ENCODE measurements at regions not wholly inside any gene's neighbourhood (a gene's known extent, or its start where the extent isn't known, plus 50 kb on each side); places are given as distances from the start of the nearest gene placed in this dataset.

- Mint-ChIP-seq H3K36me3 (ENCODE audit: low read depth) (no peaks in the 10 kb centered on the region), H3K4me1 (ENCODE audit: low read depth) (no peaks in the 10 kb centered on the region), H3K27me3 (no peaks in the 10 kb centered on the region), H3K27ac (no peak overlapping the region), H3K4me3 (no peak overlapping the region), H3K9me3 (no peaks in the 10 kb centered on the region)
- intact Hi-C loops (cut with micrococcal nuclease): no loop called here
Observed at GRCh38 chr4:137681081-137681480, 148.8 kb upstream of the PCDH18 start.

- Mint-ChIP-seq H3K9me3 (no peaks in the 10 kb centered on the region), H3K27me3 (no peaks in the 10 kb centered on the region), H3K36me3 (ENCODE audit: low read depth) (no peaks in the 10 kb centered on the region), H3K27ac (no peak overlapping the region), H3K4me1 (ENCODE audit: low read depth) (no peaks in the 10 kb centered on the region), H3K4me3 (no peak overlapping the region)
- intact Hi-C loops (cut with micrococcal nuclease): no loop called here
Observed at GRCh38 chr4:137678796-137679195, 146.5 kb upstream of the PCDH18 start.

GRCh38 chr4:137677863-137678262, 145.6 kb upstream of the PCDH18 start:
- Mint-ChIP-seq H3K27ac (no peak overlapping the region), H3K4me1 (ENCODE audit: low read depth) (no peaks in the 10 kb centered on the region), H3K36me3 (ENCODE audit: low read depth) (no peaks in the 10 kb centered on the region), H3K4me3 (no peak overlapping the region), H3K9me3 (no peaks in the 10 kb centered on the region), H3K27me3 (no peaks in the 10 kb centered on the region)
- intact Hi-C loops (cut with micrococcal nuclease): no loop called here

- H3K4me1 Mint-ChIP-seq (ENCODE audit: low read depth): no peaks in the 10 kb centered on the region
- no peaks in the 10 kb centered on the region for H3K27me3 Mint-ChIP-seq
- no peak overlapping the region for H3K4me3 Mint-ChIP-seq
- no peak overlapping the region for H3K27ac Mint-ChIP-seq
- H3K9me3 Mint-ChIP-seq: no peaks in the 10 kb centered on the region
- H3K36me3 Mint-ChIP-seq (ENCODE audit: low read depth): no peaks in the 10 kb centered on the region
- intact Hi-C loops (cut with micrococcal nuclease): no loop called here
Observed at GRCh38 chr4:137676357-137676998, 144.2 kb upstream of the PCDH18 start.

- intact Hi-C loops (cut with micrococcal nuclease): no loop called here
- H3K36me3 Mint-ChIP-seq (ENCODE audit: low read depth): no peaks in the 10 kb centered on the region
- no peak overlapping the region for H3K4me3 Mint-ChIP-seq
- H3K9me3 Mint-ChIP-seq: no peaks in the 10 kb centered on the region
- H3K27ac Mint-ChIP-seq: no peak overlapping the region
- no peaks in the 10 kb centered on the region for H3K4me1 Mint-ChIP-seq (ENCODE audit: low read depth)
- no peaks in the 10 kb centered on the region for H3K27me3 Mint-ChIP-seq
Observed at GRCh38 chr4:137674066-137674465, 141.8 kb upstream of the PCDH18 start.

- H3K4me3 Mint-ChIP-seq: no peak overlapping the region
- no peak overlapping the region for H3K27ac Mint-ChIP-seq
- H3K27me3 Mint-ChIP-seq: no peaks in the 10 kb centered on the region
- no peaks in the 10 kb centered on the region for H3K9me3 Mint-ChIP-seq
- intact Hi-C loops (cut with micrococcal nuclease): no loop called here
- no peaks in the 10 kb centered on the region for H3K36me3 Mint-ChIP-seq (ENCODE audit: low read depth)
- H3K4me1 Mint-ChIP-seq (ENCODE audit: low read depth): no peaks in the 10 kb centered on the region
Observed at GRCh38 chr4:137668885-137669545, 136.7 kb upstream of the PCDH18 start.

GRCh38 chr4:137664416-137664815, 132.1 kb upstream of the PCDH18 start:
- Mint-ChIP-seq H3K4me1 (ENCODE audit: low read depth) (no peaks in the 10 kb centered on the region), H3K36me3 (ENCODE audit: low read depth) (no peaks in the 10 kb centered on the region), H3K27me3 (no peaks in the 10 kb centered on the region), H3K4me3 (no peak overlapping the region), H3K9me3 (no peaks in the 10 kb centered on the region), H3K27ac (no peak overlapping the region)
- intact Hi-C loops (cut with micrococcal nuclease): no loop called here

GRCh38 chr4:137664046-137664387, 131.7 kb upstream of the PCDH18 start:
- Mint-ChIP-seq H3K9me3 (no peaks in the 10 kb centered on the region), H3K36me3 (ENCODE audit: low read depth) (no peaks in the 10 kb centered on the region), H3K4me1 (ENCODE audit: low read depth) (no peaks in the 10 kb centered on the region), H3K4me3 (no peak overlapping the region), H3K27me3 (no peaks in the 10 kb centered on the region), H3K27ac (no peak overlapping the region)
- intact Hi-C loops (cut with micrococcal nuclease): no loop called here

GRCh38 chr4:137663251-137664045, 131.2 kb upstream of the PCDH18 start:
- H3K36me3 Mint-ChIP-seq (ENCODE audit: low read depth): no peaks in the 10 kb centered on the region

GRCh38 chr4:137661693-137662092, 129.4 kb upstream of the PCDH18 start:
- H3K27ac Mint-ChIP-seq: no peak overlapping the region
- H3K4me1 Mint-ChIP-seq (ENCODE audit: low read depth): no peaks in the 10 kb centered on the region
- H3K4me3 Mint-ChIP-seq: no peak overlapping the region
- no peaks in the 10 kb centered on the region for H3K27me3 Mint-ChIP-seq
- H3K9me3 Mint-ChIP-seq: no peaks in the 10 kb centered on the region
- no peaks in the 10 kb centered on the region for H3K36me3 Mint-ChIP-seq (ENCODE audit: low read depth)
- intact Hi-C loops (cut with micrococcal nuclease): no loop called here

More at GRCh38 chr4:137663251-137664045, 131.2 kb upstream of the PCDH18 start:
- Mint-ChIP-seq H3K27me3 (no peaks in the 10 kb centered on the region), H3K27ac (no peak overlapping the region), H3K4me1 (ENCODE audit: low read depth) (no peaks in the 10 kb centered on the region), H3K4me3 (no peak overlapping the region), H3K9me3 (no peaks in the 10 kb centered on the region)
- intact Hi-C loops (cut with micrococcal nuclease): no loop called here

GRCh38 chr4:137660211-137660610, 127.9 kb upstream of the PCDH18 start:
- Mint-ChIP-seq H3K4me1 (ENCODE audit: low read depth) (no peaks in the 10 kb centered on the region), H3K9me3 (no peaks in the 10 kb centered on the region), H3K36me3 (ENCODE audit: low read depth) (no peaks in the 10 kb centered on the region), H3K27me3 (no peaks in the 10 kb centered on the region), H3K4me3 (no peak overlapping the region), H3K27ac (no peak overlapping the region)
- intact Hi-C loops (cut with micrococcal nuclease): no loop called here

GRCh38 chr4:137659431-137659830, 127.1 kb upstream of the PCDH18 start:
- Mint-ChIP-seq H3K9me3 (no peaks in the 10 kb centered on the region), H3K4me1 (ENCODE audit: low read depth) (no peaks in the 10 kb centered on the region), H3K27ac (no peak overlapping the region), H3K4me3 (no peak overlapping the region), H3K36me3 (ENCODE audit: low read depth) (no peaks in the 10 kb centered on the region), H3K27me3 (no peaks in the 10 kb centered on the region)
- intact Hi-C loops (cut with micrococcal nuclease): no loop called here

GRCh38 chr4:137656661-137657060, 124.4 kb upstream of the PCDH18 start:
- Mint-ChIP-seq H3K27ac (no peak overlapping the region), H3K4me3 (no peak overlapping the region), H3K4me1 (ENCODE audit: low read depth) (no peaks in the 10 kb centered on the region), H3K27me3 (no peaks in the 10 kb centered on the region), H3K9me3 (no peaks in the 10 kb centered on the region), H3K36me3 (ENCODE audit: low read depth) (no peaks in the 10 kb centered on the region)
- intact Hi-C loops (cut with micrococcal nuclease): no loop called here

- H3K9me3 Mint-ChIP-seq: no peaks in the 10 kb centered on the region
- intact Hi-C loops (cut with micrococcal nuclease): no loop called here
- no peaks in the 10 kb centered on the region for H3K27me3 Mint-ChIP-seq
- no peaks in the 10 kb centered on the region for H3K4me1 Mint-ChIP-seq (ENCODE audit: low read depth)
- H3K27ac Mint-ChIP-seq: no peak overlapping the region
- H3K4me3 Mint-ChIP-seq: no peak overlapping the region
- no peaks in the 10 kb centered on the region for H3K36me3 Mint-ChIP-seq (ENCODE audit: low read depth)
Observed at GRCh38 chr4:137655302-137655701, 123.0 kb upstream of the PCDH18 start.

Data from dendritic cell treated with granulocyte-macrophage colony-stimulating factor and Interleukin-4, amounts not matched to agents 40 ng/mL and 50 ng/mL, for 4 days (primary cell).